ENCODE measurements at regions not wholly inside any gene's neighbourhood (a gene's known extent, or its start where the extent isn't known, plus 50 kb on each side); places are given as distances from the start of the nearest gene placed in this dataset.

GRCh38 chr10:29238523-29239135 is 50.2 kb upstream of the LYZL1 start:
- FAIRE-seq: no peak
- ChIA-PET RAD21 (ENCODE audit: unreplicated experiment) (no interaction called here), CTCF (interaction anchor here (1.5 to 2.1 kb wide), 2 partner anchors 66 to 151 kb away, joined by 3 to 14 read pairs; no protein-coding TSS in a partner anchor), SMC1A (ENCODE audit: uncharacterized antibody, unreplicated experiment) (interaction anchor here (0.7 to 1.0 kb wide), 2 partner anchors 54 to 66 kb away, joined by 3 to 4 read pairs; no protein-coding TSS in a partner anchor), POLR2A (no interaction called here)
- H2AFZ ChIP-seq (ENCODE audit: control insufficient read depth, low read depth, low read length): no peak overlapping the region
- no peak overlapping the region for H3K9ac ChIP-seq (ENCODE audit: control insufficient read depth, insufficient read depth, low read length)
- no peak overlapping the region for H3K27ac ChIP-seq (ENCODE audit: control insufficient read depth, insufficient read depth)
- WGBS (ENCODE audit: insufficient coverage, insufficient replicate concordance, low lambda C conversion rate, missing lambda C conversion rate): 33% methylated on average over 3 of the region's 3 CpGs
- H3K9me3 ChIP-seq (replicated peaks; ENCODE audit: control insufficient read depth, insufficient read depth, low read length): no peaks in the 10 kb centered on the region
- no peak for DNase-seq (ENCODE audit: low read depth, low spot score)
- no peaks in the 10 kb centered on the region for H3K79me2 ChIP-seq (ENCODE audit: control insufficient read depth, insufficient read depth, low read length)
- no peaks in the 10 kb centered on the region for H3K27me3 ChIP-seq (replicated peaks in 1 of 2; ENCODE audit: control insufficient read depth in 2 of 2, insufficient read depth in 2 of 2, low read length in 1 of 2)
- H3K4me2 ChIP-seq (ENCODE audit: control insufficient read depth, insufficient read depth): no peak overlapping the region
- H3K4me3 ChIP-seq: no peak overlapping the region
- in situ Hi-C loops (cut with MboI) (no loop called here), intact Hi-C loops (cut with micrococcal nuclease; ENCODE audit: unreplicated experiment) (no loop called here)
- no peaks in the 10 kb centered on the region for H3K36me3 ChIP-seq (ENCODE audit: control insufficient read depth in 2 of 2, insufficient read depth in 2 of 2, low read length in 1 of 2)
- ATAC-seq: no peak
- H4K20me1 ChIP-seq (ENCODE audit: control insufficient read depth, insufficient read depth): no peaks in the 10 kb centered on the region
- H3K4me1 ChIP-seq (ENCODE audit: control insufficient read depth, insufficient read depth, low read length): no peaks in the 10 kb centered on the region
- no TSS peak for BruUV-seq (replicated peaks)
- TF ChIP-seq SMC3 (IDR thresholded peaks at IDR 0.05; ENCODE audit: borderline replicate concordance, low read length) (no peak), KDM1A (IDR thresholded peaks at IDR 0.05; ENCODE audit: borderline replicate concordance) (no peak), RCOR1 (conservative IDR thresholded peaks at IDR 0.05; ENCODE audit: low read depth, low read length) (no peak), ZZZ3 (IDR thresholded peaks at IDR 0.05; ENCODE audit: control insufficient read depth, insufficient read length, low read depth) (no peak), SREBF2 (IDR thresholded peaks at IDR 0.05; ENCODE audit: low read length) (no peak), RB1 (IDR thresholded peaks at IDR 0.05; ENCODE audit: borderline replicate concordance) (no peak), MEF2A (IDR thresholded peaks at IDR 0.05; ENCODE audit: insufficient read depth, low read depth, low read length) (no peak), REST (IDR thresholded peaks at IDR 0.05; ENCODE audit: low read depth, low read length) (no peak), RFX5 (IDR thresholded peaks at IDR 0.05; ENCODE audit: low read depth, low read length) (no peak), ZNF207 (IDR thresholded peaks at IDR 0.05; ENCODE audit: borderline replicate concordance) (no peak), TCF3 (IDR thresholded peaks at IDR 0.05; ENCODE audit: borderline replicate concordance, insufficient read depth, low read depth, low read length) (no peak), MAX (IDR thresholded peaks at IDR 0.05; ENCODE audit: low read depth, low read length) (no peak), GATAD2B (conservative IDR thresholded peaks at IDR 0.05; ENCODE audit: low read depth) (no peak), POLR2AphosphoS2 (IDR thresholded peaks at IDR 0.05; ENCODE audit: low read depth, low read length) (no peak), ZBTB4 (CRISPR knock-in tag; IDR thresholded peaks at IDR 0.05) (no peak), LARP7 (IDR thresholded peaks at IDR 0.05) (no peak), ZBTB33 (IDR thresholded peaks at IDR 0.05) (no peak)

All from GM12878 (cell line).